BLaER1 treated with 17β-estradiol and CSF1 and Interleukin-3, amounts not matched to agents 10 nM and 100 nM (cell line): ENCODE measurements at regions not wholly inside any gene's neighbourhood (a gene's known extent, or its start where the extent isn't known, plus 50 kb on each side); places are given as distances from the start of the nearest gene placed in this dataset.

Experiments used
- H3K27ac ChIP-seq, 11 experiments: shearing (Covaris generic); formaldehyde crosslinking; 2 replicates each; pipeline ENCODE4 v1.8.1; 2022
- H3K27me3 ChIP-seq, 11 experiments: shearing (Covaris generic); formaldehyde crosslinking; 2 replicates each; pipeline ENCODE4 v1.8.1; 2022
- H3K36me3 ChIP-seq, 11 experiments: shearing (Covaris generic); formaldehyde crosslinking; 2 replicates each; pipeline ENCODE4 v1.8.1; 2022
- H3K4me1 ChIP-seq, 10 experiments: shearing (Covaris generic); formaldehyde crosslinking; 2 replicates each; pipeline ENCODE4 v1.8.1; 2022
- H3K4me2 ChIP-seq, 11 experiments: shearing (Covaris generic); formaldehyde crosslinking; 2 replicates each; pipeline ENCODE4 v1.8.1; 2022
- H3K4me3 ChIP-seq, 10 experiments: shearing (Covaris generic); formaldehyde crosslinking; 2 replicates each; pipeline ENCODE4 v1.8.1; 2022
- H3K9ac ChIP-seq, 11 experiments: shearing (Covaris generic); formaldehyde crosslinking; 2 replicates each; pipeline ENCODE4 v1.8.1; 2022
- H3K9me3 ChIP-seq, 11 experiments: shearing (Covaris generic); formaldehyde crosslinking; replicated peaks in 1 of 11; 2 replicates each; pipeline ENCODE4 v1.8.1; 2022
- H4K20me1 ChIP-seq, 11 experiments: shearing (Covaris generic); formaldehyde crosslinking; 2 replicates each; pipeline ENCODE4 v1.8.1; 2022
- Cebpa-rat ChIP-seq, 11 experiments: shearing (Covaris generic); IDR thresholded peaks; 2 replicates each; pipeline ENCODE4 v1.8.1; 2022

GRCh38 chr21:27154451-27155129 is 187.7 kb upstream of the ADAMTS5 start:
- H3K9me3 ChIP-seq = no peaks in the 10 kb centered on the region
- TF ChIP-seq Cebpa-rat (IDR thresholded peaks at IDR 0.05) = no peak
- H3K4me3 ChIP-seq = no peak overlapping the region
- no peaks in the 10 kb centered on the region for H3K27me3 ChIP-seq
- no peaks in the 10 kb centered on the region for H3K4me1 ChIP-seq
- no peaks in the 10 kb centered on the region for H4K20me1 ChIP-seq
- H3K36me3 ChIP-seq = no peaks in the 10 kb centered on the region
- no peak overlapping the region for H3K9ac ChIP-seq
- no peak overlapping the region for H3K4me2 ChIP-seq
- no peak overlapping the region for H3K27ac ChIP-seq

GRCh38 chr21:27152996-27153395 is 186.1 kb upstream of the ADAMTS5 start:
- no peaks in the 10 kb centered on the region for H3K4me1 ChIP-seq
- H3K36me3 ChIP-seq = no peaks in the 10 kb centered on the region
- no peaks in the 10 kb centered on the region for H4K20me1 ChIP-seq
- TF ChIP-seq Cebpa-rat (IDR thresholded peaks at IDR 0.05) = no peak
- no peak overlapping the region for H3K9ac ChIP-seq
- peaks cover 0 to 9% (median 6%) of the 10 kb centered on the region in 11 experiments; a peak in 6 of 22 replicates for H3K9me3 ChIP-seq
- no peak overlapping the region for H3K27ac ChIP-seq
- no peak overlapping the region for H3K4me3 ChIP-seq
- no peak overlapping the region for H3K4me2 ChIP-seq
- H3K27me3 ChIP-seq = no peaks in the 10 kb centered on the region

GRCh38 chr21:27149034-27149433 is 182.1 kb upstream of the ADAMTS5 start:
- Histone ChIP-seq H3K4me2 (no peak overlapping the region), H3K4me1 (no peaks in the 10 kb centered on the region), H3K27me3 (no peaks in the 10 kb centered on the region), H3K9me3 (peaks cover 0 to 10% (median 6%) of the 10 kb centered on the region in 11 experiments; a peak in 6 of 22 replicates), H3K36me3 (no peaks in the 10 kb centered on the region), H3K9ac (no peak overlapping the region), H3K4me3 (no peak overlapping the region), H3K27ac (no peak overlapping the region), H4K20me1 (no peaks in the 10 kb centered on the region)
- no peak for TF ChIP-seq Cebpa-rat (IDR thresholded peaks at IDR 0.05)

GRCh38 chr21:27146268-27146667 is 179.4 kb upstream of the ADAMTS5 start:
- TF ChIP-seq Cebpa-rat (IDR thresholded peaks at IDR 0.05) = no peak
- no peak overlapping the region for H3K4me2 ChIP-seq

GRCh38 chr21:27145134-27145798 is 178.4 kb upstream of the ADAMTS5 start:
- TF ChIP-seq Cebpa-rat (IDR thresholded peaks at IDR 0.05) = no peak
- Histone ChIP-seq H4K20me1 (no peaks in the 10 kb centered on the region), H3K27ac (no peak overlapping the region), H3K9me3 (peaks cover 0 to 14% (median 6%) of the 10 kb centered on the region in 11 experiments; a peak in 8 of 22 replicates), H3K4me2 (no peak overlapping the region), H3K4me3 (no peak overlapping the region), H3K9ac (no peak overlapping the region), H3K27me3 (no peaks in the 10 kb centered on the region), H3K36me3 (no peaks in the 10 kb centered on the region), H3K4me1 (no peaks in the 10 kb centered on the region)

More at GRCh38 chr21:27146268-27146667, 179.4 kb upstream of the ADAMTS5 start:
- no peak overlapping the region for H3K9ac ChIP-seq
- H3K9me3 ChIP-seq = peaks cover 0 to 14% (median 6%) of the 10 kb centered on the region in 11 experiments; a peak in 8 of 22 replicates
- H3K27me3 ChIP-seq = no peaks in the 10 kb centered on the region
- H3K36me3 ChIP-seq = no peaks in the 10 kb centered on the region
- no peak overlapping the region for H3K27ac ChIP-seq
- H3K4me3 ChIP-seq = no peak overlapping the region
- no peaks in the 10 kb centered on the region for H4K20me1 ChIP-seq
- no peaks in the 10 kb centered on the region for H3K4me1 ChIP-seq

- Histone ChIP-seq H3K27ac (no peak overlapping the region), H3K36me3 (no peaks in the 10 kb centered on the region), H3K4me1 (no peaks in the 10 kb centered on the region), H3K9me3 (peaks cover 0 to 11% (median 5%) of the 10 kb centered on the region in 11 experiments; a peak in 8 of 22 replicates), H3K27me3 (no peaks in the 10 kb centered on the region), H3K4me3 (no peak overlapping the region), H3K4me2 (no peak overlapping the region), H4K20me1 (no peaks in the 10 kb centered on the region), H3K9ac (no peak overlapping the region)
- no peak for TF ChIP-seq Cebpa-rat (IDR thresholded peaks at IDR 0.05)
These were observed 176.6 kb upstream of the ADAMTS5 start for GRCh38 chr21:27143476-27143875.

- H3K4me3 ChIP-seq = no peak overlapping the region
- no peaks in the 10 kb centered on the region for H3K4me1 ChIP-seq
- no peaks in the 10 kb centered on the region for H3K27me3 ChIP-seq
- H3K27ac ChIP-seq = no peak overlapping the region
- peaks cover 0 to 6% (median 0%) of the 10 kb centered on the region in 11 experiments; a peak in 3 of 22 replicates for H3K9me3 ChIP-seq
- no peak overlapping the region for H3K9ac ChIP-seq
- no peak overlapping the region for H3K4me2 ChIP-seq
- no peaks in the 10 kb centered on the region for H4K20me1 ChIP-seq
- no peak for TF ChIP-seq Cebpa-rat (IDR thresholded peaks at IDR 0.05)
- H3K36me3 ChIP-seq = no peaks in the 10 kb centered on the region
These were observed 172.6 kb upstream of the ADAMTS5 start for GRCh38 chr21:27139526-27139925.

- no peak overlapping the region for H3K27ac ChIP-seq
- H3K9ac ChIP-seq = no peak overlapping the region
- H3K36me3 ChIP-seq = no peaks in the 10 kb centered on the region
- no peak overlapping the region for H3K4me2 ChIP-seq
- H3K27me3 ChIP-seq = no peaks in the 10 kb centered on the region
- no peaks in the 10 kb centered on the region for H3K4me1 ChIP-seq
- TF ChIP-seq Cebpa-rat (IDR thresholded peaks at IDR 0.05) = no peak
- no peaks in the 10 kb centered on the region for H4K20me1 ChIP-seq
- H3K4me3 ChIP-seq = no peak overlapping the region
- no peaks in the 10 kb centered on the region for H3K9me3 ChIP-seq
These were observed 167.6 kb upstream of the ADAMTS5 start for GRCh38 chr21:27134516-27134915.

GRCh38 chr21:27132266-27132665 is 165.4 kb upstream of the ADAMTS5 start:
- H3K27me3 ChIP-seq = no peaks in the 10 kb centered on the region
- H3K36me3 ChIP-seq = no peaks in the 10 kb centered on the region
- TF ChIP-seq Cebpa-rat (IDR thresholded peaks at IDR 0.05) = peak in 7 of 11 experiments; percentile 20 to 75 (median 65); a peak in 9 of 22 replicates
- H4K20me1 ChIP-seq = no peaks in the 10 kb centered on the region
- no peak overlapping the region for H3K4me3 ChIP-seq
- no peak overlapping the region for H3K4me2 ChIP-seq
- no peaks in the 10 kb centered on the region for H3K4me1 ChIP-seq
- H3K27ac ChIP-seq = no peak overlapping the region
- H3K9ac ChIP-seq = no peak overlapping the region
- no peaks in the 10 kb centered on the region for H3K9me3 ChIP-seq

GRCh38 chr21:27130154-27130553 is 163.3 kb upstream of the ADAMTS5 start:
- no peak overlapping the region for H3K27ac ChIP-seq
- no peaks in the 10 kb centered on the region for H4K20me1 ChIP-seq
- H3K36me3 ChIP-seq = no peaks in the 10 kb centered on the region
- H3K4me1 ChIP-seq = no peaks in the 10 kb centered on the region
- no peak for TF ChIP-seq Cebpa-rat (IDR thresholded peaks at IDR 0.05)
- no peak overlapping the region for H3K4me2 ChIP-seq
- H3K4me3 ChIP-seq = no peak overlapping the region
- no peaks in the 10 kb centered on the region for H3K27me3 ChIP-seq
- no peak overlapping the region for H3K9ac ChIP-seq
- no peaks in the 10 kb centered on the region for H3K9me3 ChIP-seq
